ENCODE measurements at regions not wholly inside any gene's neighbourhood (a gene's known extent, or its start where the extent isn't known, plus 50 kb on each side); places are given as distances from the start of the nearest gene placed in this dataset.

DNA sequence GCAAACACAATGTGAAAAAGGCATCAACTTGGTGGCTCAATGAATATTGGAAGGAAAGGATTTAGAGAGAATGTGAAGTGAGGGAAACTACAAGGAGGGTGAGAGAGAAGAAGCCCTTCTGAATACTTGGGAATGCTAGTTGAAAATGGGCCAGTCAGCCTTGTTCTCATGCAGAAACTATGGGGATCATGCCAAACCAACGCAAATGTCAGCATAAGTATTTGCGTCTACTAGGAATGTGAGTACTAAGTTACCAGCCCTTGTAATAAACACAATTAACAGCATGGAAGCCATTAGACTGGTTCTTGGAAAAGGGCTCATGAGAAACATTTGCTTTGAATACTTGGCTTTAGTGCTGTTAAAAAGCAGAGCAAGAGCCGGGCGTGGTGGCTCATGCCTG, 54.9 kb upstream of the AIG1 start:
- TF ChIP-seq, protein P1, sequence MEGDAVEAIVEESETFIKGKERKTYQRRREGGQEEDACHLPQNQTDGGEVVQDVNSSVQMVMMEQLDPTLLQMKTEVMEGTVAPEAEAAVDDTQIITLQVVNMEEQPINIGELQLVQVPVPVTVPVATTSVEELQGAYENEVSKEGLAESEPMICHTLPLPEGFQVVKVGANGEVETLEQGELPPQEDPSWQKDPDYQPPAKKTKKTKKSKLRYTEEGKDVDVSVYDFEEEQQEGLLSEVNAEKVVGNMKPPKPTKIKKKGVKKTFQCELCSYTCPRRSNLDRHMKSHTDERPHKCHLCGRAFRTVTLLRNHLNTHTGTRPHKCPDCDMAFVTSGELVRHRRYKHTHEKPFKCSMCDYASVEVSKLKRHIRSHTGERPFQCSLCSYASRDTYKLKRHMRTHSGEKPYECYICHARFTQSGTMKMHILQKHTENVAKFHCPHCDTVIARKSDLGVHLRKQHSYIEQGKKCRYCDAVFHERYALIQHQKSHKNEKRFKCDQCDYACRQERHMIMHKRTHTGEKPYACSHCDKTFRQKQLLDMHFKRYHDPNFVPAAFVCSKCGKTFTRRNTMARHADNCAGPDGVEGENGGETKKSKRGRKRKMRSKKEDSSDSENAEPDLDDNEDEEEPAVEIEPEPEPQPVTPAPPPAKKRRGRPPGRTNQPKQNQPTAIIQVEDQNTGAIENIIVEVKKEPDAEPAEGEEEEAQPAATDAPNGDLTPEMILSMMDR (conservative IDR thresholded peaks at IDR 0.05; ENCODE audit: low read depth, low read length), result no peak
- no peak for TF ChIP-seq EZH2phosphoT487 (IDR thresholded peaks at IDR 0.05; ENCODE audit: borderline replicate concordance, low read length)
- TF ChIP-seq EZH2 (IDR thresholded peaks at IDR 0.05; ENCODE audit: low read length, unreplicated experiment), result no peak

All from PC-3 (cell line).